ENCODE measurements at regions not wholly inside any gene's neighbourhood (a gene's known extent, or its start where the extent isn't known, plus 50 kb on each side); places are given as distances from the start of the nearest gene placed in this dataset.
A peak's percentile ranks its signal among the peaks of the same experiment; 100 is the strongest.

GRCh38 chr13:106685143-106685542 is 117.2 kb upstream of the ARGLU1 start:
- no peak for DNase-seq

- no peak for DNase-seq
Observed at GRCh38 chr13:106683918-106684317, 116.0 kb upstream of the ARGLU1 start.

GRCh38 chr13:106683179-106683578 is 115.2 kb upstream of the ARGLU1 start:
- no peak for DNase-seq

- no peak for DNase-seq
Observed at GRCh38 chr13:106681997-106682396, 114.1 kb upstream of the ARGLU1 start.

GRCh38 chr13:106681536-106681935 is 113.6 kb upstream of the ARGLU1 start:
- DNase-seq: no peak

GRCh38 chr13:106680796-106681472 is 113.0 kb upstream of the ARGLU1 start:
- DNase-seq: peak in 1 of 3 donors; percentile 2

- DNase-seq: no peak
Observed at GRCh38 chr13:106678646-106679418, 110.9 kb upstream of the ARGLU1 start.

GRCh38 chr13:106675311-106675710 is 107.4 kb upstream of the ARGLU1 start:
- no peak for DNase-seq

- DNase-seq: no peak
Observed at GRCh38 chr13:106660746-106661625, 93.0 kb upstream of the ARGLU1 start.

- DNase-seq: no peak
Observed at GRCh38 chr13:106657104-106657503, 89.2 kb upstream of the ARGLU1 start.

- no peak for DNase-seq
Observed at GRCh38 chr13:106656186-106656585, 88.2 kb upstream of the ARGLU1 start.

- DNase-seq: no peak
Observed at GRCh38 chr13:106651442-106651841, 83.5 kb upstream of the ARGLU1 start.

GRCh38 chr13:106650690-106651205 is 82.8 kb upstream of the ARGLU1 start:
- DNase-seq: no peak

- no peak for DNase-seq
Observed at GRCh38 chr13:106649495-106649894, 81.6 kb upstream of the ARGLU1 start.

GRCh38 chr13:106640515-106640914 is 72.6 kb upstream of the ARGLU1 start:
- DNase-seq: no peak

- no peak for DNase-seq
Observed at GRCh38 chr13:106637519-106637918, 69.6 kb upstream of the ARGLU1 start.

- no peak for DNase-seq
Observed at GRCh38 chr13:106636492-106636891, 68.6 kb upstream of the ARGLU1 start.

GRCh38 chr13:106635616-106636015 is 67.7 kb upstream of the ARGLU1 start:
- DNase-seq: no peak

GRCh38 chr13:106633321-106633720 is 65.4 kb upstream of the ARGLU1 start:
- no peak for DNase-seq

- DNase-seq: no peak
Observed at GRCh38 chr13:106630650-106631049, 62.7 kb upstream of the ARGLU1 start.

- DNase-seq: no peak
Observed at GRCh38 chr13:106630162-106630561, 62.2 kb upstream of the ARGLU1 start.

- peak in 1 of 3 donors; percentile 5 for DNase-seq
Observed at GRCh38 chr13:106628936-106629659, 61.2 kb upstream of the ARGLU1 start.

- no peak for DNase-seq
Observed at GRCh38 chr13:106626473-106626872, 58.5 kb upstream of the ARGLU1 start.

All from suppressor macrophage treated with lipopolysaccharide for 1 hour (primary cell).